PC-3 (cell line): ENCODE measurements at regions not wholly inside any gene's neighbourhood (a gene's known extent, or its start where the extent isn't known, plus 50 kb on each side); places are given as distances from the start of the nearest gene placed in this dataset.

Experiments
- EZH2 ChIP-seq: fragments of 300-600 bp; sonication (generic); IDR thresholded peaks from one replicate; pipeline ENCODE4 v1.6.1; 2017; ENCODE audit warnings: antibody characterized with exemption, mild to moderate bottlenecking, low read length; ENCODE audit not compliant: unreplicated experiment
- EZH2phosphoT487 ChIP-seq: fragments of 300-600 bp; sonication (generic); IDR thresholded peaks from 2 replicates; pipeline ENCODE4 v1.6.1; 2018; ENCODE audit warnings: mild to moderate bottlenecking, antibody characterized with exemption, low read length, borderline replicate concordance
- TF ChIP-seq, protein P1 (sequence below): fragments of 300-600 bp; sonication (generic); conservative IDR thresholded peaks from 2 replicates; pipeline ENCODE4 v1.5.1; 2017; ENCODE audit warnings: antibody characterized with exemption, low read depth, mild to moderate bottlenecking, low read length

DNA sequence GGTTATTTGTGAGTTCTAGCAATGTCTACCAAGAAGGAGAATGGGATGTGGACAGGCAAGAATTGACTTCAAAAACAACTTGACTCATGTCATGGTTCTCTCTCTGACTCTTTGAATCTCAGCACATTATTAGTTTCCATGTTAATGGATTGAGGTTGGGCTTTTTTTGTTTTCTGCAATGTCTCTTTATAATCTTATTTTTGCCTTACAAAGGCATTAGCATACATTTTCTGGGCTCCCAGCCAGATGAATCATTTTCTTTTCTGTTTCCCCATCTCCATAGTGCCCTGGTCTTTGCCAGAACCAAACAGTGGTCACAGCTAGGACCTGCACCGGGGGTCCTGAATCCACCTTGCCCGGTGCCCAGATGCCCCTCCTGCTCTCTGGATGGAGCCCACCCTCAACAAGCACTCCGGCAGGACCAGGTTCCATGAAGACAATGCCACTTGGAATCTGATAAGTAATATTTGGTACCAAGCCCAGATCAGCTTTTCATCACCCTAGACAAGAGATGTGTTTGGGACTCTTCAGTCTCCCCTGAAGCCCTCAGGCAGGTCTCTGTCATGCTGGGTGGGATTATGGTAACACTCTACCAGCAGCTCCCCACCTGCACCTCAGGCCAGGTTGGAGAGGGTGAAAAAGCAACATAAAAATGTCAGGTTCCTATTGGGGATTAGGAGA is 266.7 kb upstream of the SULF2 start:
- TF ChIP-seq EZH2phosphoT487, result no peak
- TF ChIP-seq, protein P1, sequence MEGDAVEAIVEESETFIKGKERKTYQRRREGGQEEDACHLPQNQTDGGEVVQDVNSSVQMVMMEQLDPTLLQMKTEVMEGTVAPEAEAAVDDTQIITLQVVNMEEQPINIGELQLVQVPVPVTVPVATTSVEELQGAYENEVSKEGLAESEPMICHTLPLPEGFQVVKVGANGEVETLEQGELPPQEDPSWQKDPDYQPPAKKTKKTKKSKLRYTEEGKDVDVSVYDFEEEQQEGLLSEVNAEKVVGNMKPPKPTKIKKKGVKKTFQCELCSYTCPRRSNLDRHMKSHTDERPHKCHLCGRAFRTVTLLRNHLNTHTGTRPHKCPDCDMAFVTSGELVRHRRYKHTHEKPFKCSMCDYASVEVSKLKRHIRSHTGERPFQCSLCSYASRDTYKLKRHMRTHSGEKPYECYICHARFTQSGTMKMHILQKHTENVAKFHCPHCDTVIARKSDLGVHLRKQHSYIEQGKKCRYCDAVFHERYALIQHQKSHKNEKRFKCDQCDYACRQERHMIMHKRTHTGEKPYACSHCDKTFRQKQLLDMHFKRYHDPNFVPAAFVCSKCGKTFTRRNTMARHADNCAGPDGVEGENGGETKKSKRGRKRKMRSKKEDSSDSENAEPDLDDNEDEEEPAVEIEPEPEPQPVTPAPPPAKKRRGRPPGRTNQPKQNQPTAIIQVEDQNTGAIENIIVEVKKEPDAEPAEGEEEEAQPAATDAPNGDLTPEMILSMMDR, result no peak
- TF ChIP-seq EZH2, result no peak
